Ovary (tissue), 7 donors: ENCODE measurements at regions not wholly inside any gene's neighbourhood (a gene's known extent, or its start where the extent isn't known, plus 50 kb on each side); places are given as distances from the start of the nearest gene placed in this dataset.

Experiments
- DNase-seq, 5 donors: peaks; one replicate each; pipeline ENCODE4 v3.0.0-alpha.2; 2019 to 2020
- H3K27ac ChIP-seq, 2 donors: fragments of 200-600 bp; one replicate each; pipeline versions ENCODE4 v1.5.1 to v1.8.0; 2019 to 2022
- H3K27me3 ChIP-seq: fragments of 200-600 bp; one replicate; pipeline ENCODE4 v1.8.0; 2022
- H3K36me3 ChIP-seq: fragments of 200-600 bp; sonication (generic); one replicate; pipeline ENCODE4 v1.5.1; 2019
- H3K4me1 ChIP-seq: one replicate; pipeline ENCODE4 v1.8.1; 2013; ENCODE audit warnings: mild to moderate bottlenecking, moderate library complexity; ENCODE audit not compliant: insufficient read depth
- H3K4me3 ChIP-seq: fragments of 200-600 bp; sonication (generic); one replicate; pipeline ENCODE4 v1.5.1; 2017
- H3K9me3 ChIP-seq, 2 donors: fragments of 200-600 bp in 1 of 2; sonication (generic) in 1 of 2; one replicate each; pipeline versions ENCODE4 v1.5.1 to v1.8.1; 2013 to 2019; ENCODE audit warnings: mild to moderate bottlenecking in 1 of 2, moderate library complexity in 1 of 2
- EP300 ChIP-seq: sonication (generic); formaldehyde crosslinking; IDR thresholded peaks from one replicate; pipeline ENCODE4 v1.6.1; 2017; ENCODE audit warnings: antibody characterized with exemption
- POLR2A ChIP-seq: fragments of 450-650 bp; IDR thresholded peaks from one replicate; pipeline ENCODE4 v1.6.1; 2017; ENCODE audit warnings: antibody characterized with exemption, mild to moderate bottlenecking, moderate library complexity
- WGBS, 3 donors: extraction: QIAGEN DNeasy Blood & Tissue Kit in 1 of 3; methylation state at CpG; one replicate each; pipeline versions ENCODE4 v1.1.5 to v1.1.7; 2013 to 2017; 5-methylcytosine and 5-hydroxymethylcytosine counted together
- intact Hi-C, 4 donors: fragments of 100-400 bp; cut with DNase I; formaldehyde crosslinking; loops; one replicate each; pipeline versions ENCODE4 v1.11.0 to v1.15.1; 2022 to 2023
- TF ChIP-seq, protein P1 (sequence below), 3 donors: fragments of 450-650 bp in 2 of 3; fragments of 200-600 bp in 1 of 3; IDR thresholded peaks; one replicate each; pipeline versions ENCODE4 v1.5.1 to v1.8.0; 2016 to 2022; ENCODE audit warnings: antibody characterized with exemption in 3 of 3, mild to moderate bottlenecking in 1 of 3
- donor health status: DM: no; HTN: no; CAD: no; lungs with moderate emphysema.
- donor health status: DM: no; HTN: no; CAD: no.
- donor health status: Bipolar disorder and iron deficiency.
- donor health status: DM: no; HTN: no; CAD: no.
- donor health status: DM: yes; HTN: yes; CAD: no.

DNA sequence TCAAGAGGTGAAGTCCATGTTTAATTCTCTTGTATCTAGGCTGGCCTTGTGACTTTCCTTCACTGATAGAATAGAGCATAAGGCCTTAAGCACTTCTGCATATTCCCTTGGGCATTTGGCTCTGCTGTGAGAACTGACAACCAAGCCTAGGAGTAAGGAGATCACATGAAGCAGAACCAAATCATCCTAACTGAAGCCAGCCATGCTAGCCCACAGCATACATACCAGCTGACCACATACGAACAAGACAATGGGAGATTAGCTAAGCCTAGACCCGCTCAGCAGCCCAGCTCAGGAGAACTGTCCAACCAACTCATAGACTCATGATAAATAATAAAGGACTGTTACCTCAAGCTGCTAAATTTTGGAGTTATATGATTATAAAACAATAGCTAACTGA, 114.6 kb upstream of the NEK7 start:
- Histone ChIP-seq H3K4me3 (no peak overlapping the region), H3K27me3 (no peaks in the 10 kb centered on the region), H3K4me1 (no peaks in the 10 kb centered on the region), H3K27ac (no peak overlapping the region), H3K9me3 (no peaks in the 10 kb centered on the region), H3K36me3 (no peaks in the 10 kb centered on the region)
- no peak for DNase-seq
- intact Hi-C loops = no loop called here
- WGBS, 3 donors = 89 to 92% (median 92%) methylated on average over 2 of the region's 2 CpGs
- TF ChIP-seq, protein P1, sequence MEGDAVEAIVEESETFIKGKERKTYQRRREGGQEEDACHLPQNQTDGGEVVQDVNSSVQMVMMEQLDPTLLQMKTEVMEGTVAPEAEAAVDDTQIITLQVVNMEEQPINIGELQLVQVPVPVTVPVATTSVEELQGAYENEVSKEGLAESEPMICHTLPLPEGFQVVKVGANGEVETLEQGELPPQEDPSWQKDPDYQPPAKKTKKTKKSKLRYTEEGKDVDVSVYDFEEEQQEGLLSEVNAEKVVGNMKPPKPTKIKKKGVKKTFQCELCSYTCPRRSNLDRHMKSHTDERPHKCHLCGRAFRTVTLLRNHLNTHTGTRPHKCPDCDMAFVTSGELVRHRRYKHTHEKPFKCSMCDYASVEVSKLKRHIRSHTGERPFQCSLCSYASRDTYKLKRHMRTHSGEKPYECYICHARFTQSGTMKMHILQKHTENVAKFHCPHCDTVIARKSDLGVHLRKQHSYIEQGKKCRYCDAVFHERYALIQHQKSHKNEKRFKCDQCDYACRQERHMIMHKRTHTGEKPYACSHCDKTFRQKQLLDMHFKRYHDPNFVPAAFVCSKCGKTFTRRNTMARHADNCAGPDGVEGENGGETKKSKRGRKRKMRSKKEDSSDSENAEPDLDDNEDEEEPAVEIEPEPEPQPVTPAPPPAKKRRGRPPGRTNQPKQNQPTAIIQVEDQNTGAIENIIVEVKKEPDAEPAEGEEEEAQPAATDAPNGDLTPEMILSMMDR (IDR thresholded peaks at IDR 0.05) = no peak

DNA sequence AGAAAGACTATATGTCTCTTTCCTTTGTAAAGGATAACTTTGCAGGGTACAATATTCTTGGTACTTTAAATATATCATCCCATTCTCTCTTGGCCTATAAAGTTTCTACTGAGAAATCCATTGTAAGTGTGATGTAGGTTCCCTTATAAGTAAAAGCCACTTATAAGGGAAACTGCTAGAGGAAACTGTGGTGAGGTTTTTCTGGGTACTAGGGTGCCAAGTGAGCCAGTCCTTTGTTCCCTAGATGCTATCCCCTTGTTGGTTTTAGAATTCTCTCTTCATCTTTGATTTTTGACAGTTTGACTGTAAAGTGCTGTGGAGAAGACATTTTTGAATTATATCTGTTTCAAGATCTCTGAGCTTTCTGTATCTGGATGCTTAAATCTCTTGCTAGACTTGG, 108.9 kb upstream of the NEK7 start:
- no peaks in the 10 kb centered on the region for H3K4me1 ChIP-seq
- H3K27ac ChIP-seq = no peak overlapping the region
- DNase-seq = no peak
- TF ChIP-seq EP300 (no peak), POLR2A (no peak)
- TF ChIP-seq, protein P1 (IDR thresholded peaks at IDR 0.05) = no peak
- no peaks in the 10 kb centered on the region for H3K27me3 ChIP-seq
- intact Hi-C loops = no loop called here
- H3K4me3 ChIP-seq = no peak overlapping the region
- no peaks in the 10 kb centered on the region for H3K9me3 ChIP-seq
- no peaks in the 10 kb centered on the region for H3K36me3 ChIP-seq

DNA sequence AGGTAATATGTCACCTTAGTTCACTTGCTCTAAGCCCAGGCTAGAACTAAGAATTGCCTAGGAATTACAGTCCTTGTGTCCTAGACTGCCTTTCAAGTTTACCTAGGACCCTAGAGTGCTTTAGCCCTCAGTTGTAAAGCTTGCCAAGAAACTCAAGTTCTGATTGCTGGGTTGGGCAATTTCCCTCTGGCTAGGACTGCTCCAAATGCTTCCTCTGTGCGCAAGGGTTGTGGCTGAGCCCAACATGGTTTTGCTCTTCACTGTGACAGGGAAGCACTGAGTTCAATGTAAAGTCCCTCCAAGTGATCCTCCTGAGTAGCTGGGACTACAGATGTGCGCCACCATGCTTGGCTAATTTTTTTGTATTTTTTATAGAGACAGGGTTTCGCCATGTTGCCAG, 102.3 kb upstream of the NEK7 start:
- no peaks in the 10 kb centered on the region for H3K9me3 ChIP-seq
- no peaks in the 10 kb centered on the region for H3K4me1 ChIP-seq
- no peak for TF ChIP-seq POLR2A
- no peak for TF ChIP-seq EP300
- TF ChIP-seq, protein P1 (IDR thresholded peaks at IDR 0.05) = no peak
- no peak overlapping the region for H3K4me3 ChIP-seq
- no peak for DNase-seq
- no peaks in the 10 kb centered on the region for H3K36me3 ChIP-seq
- H3K27me3 ChIP-seq = no peaks in the 10 kb centered on the region
- intact Hi-C loops = no loop called here
- H3K27ac ChIP-seq = no peak overlapping the region
- 96 to 100% (median 99%) methylated on average over 3 of the region's 3 CpGs for WGBS, 3 donors

DNA sequence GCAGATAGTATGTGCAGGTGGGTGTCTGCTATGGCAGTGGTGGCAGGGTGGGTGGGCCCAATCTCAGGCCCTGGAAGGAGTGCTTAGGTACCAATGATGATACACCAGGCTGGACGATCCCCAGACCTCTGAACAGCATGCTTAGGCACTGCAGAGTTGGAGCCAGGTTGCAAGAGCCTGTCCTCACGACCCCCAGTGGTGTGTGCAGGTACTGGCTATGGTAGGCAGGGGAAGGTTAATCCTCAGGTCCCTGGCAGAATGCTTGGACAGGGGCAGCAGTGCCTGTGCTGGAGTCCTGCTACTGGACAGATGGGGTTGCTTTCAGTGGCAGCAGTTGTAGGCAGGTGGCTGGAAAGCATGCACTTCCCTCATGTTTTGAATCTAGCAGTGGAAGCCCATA, 100.5 kb upstream of the NEK7 start:
- H3K4me3 ChIP-seq = no peak overlapping the region
- no peaks in the 10 kb centered on the region for H3K4me1 ChIP-seq
- no peaks in the 10 kb centered on the region for H3K27me3 ChIP-seq
- WGBS, 3 donors = 30 to 57% (median 50%) methylated on average over 2 of the region's 2 CpGs
- H3K27ac ChIP-seq = no peak overlapping the region
- intact Hi-C loops = no loop called here
- TF ChIP-seq POLR2A (no peak), EP300 (no peak)
- TF ChIP-seq, protein P1 (IDR thresholded peaks at IDR 0.05) = no peak
- H3K36me3 ChIP-seq = no peaks in the 10 kb centered on the region
- no peaks in the 10 kb centered on the region for H3K9me3 ChIP-seq
- no peak for DNase-seq

DNA sequence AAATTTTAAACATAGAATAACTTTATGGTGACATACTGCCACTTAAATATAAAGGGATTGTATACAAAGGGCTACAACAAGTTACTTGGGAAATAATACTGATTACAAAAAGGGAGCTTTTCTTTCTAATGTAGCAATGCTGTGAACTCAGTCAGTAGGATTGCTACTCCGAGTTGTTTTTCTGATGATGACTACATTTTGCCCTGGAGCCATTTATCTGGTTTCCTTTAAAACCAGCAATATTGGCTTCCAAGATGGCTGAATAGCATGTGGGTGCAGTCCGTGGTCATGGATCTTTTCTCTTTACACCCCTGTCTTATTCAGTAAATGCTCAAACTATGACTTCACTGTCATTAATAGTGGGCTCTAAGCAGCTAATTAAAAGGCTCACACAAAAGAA, 92.6 kb upstream of the NEK7 start:
- Histone ChIP-seq H3K4me1 (no peaks in the 10 kb centered on the region), H3K4me3 (no peak overlapping the region), H3K27me3 (no peaks in the 10 kb centered on the region), H3K9me3 (no peaks in the 10 kb centered on the region), H3K36me3 (no peaks in the 10 kb centered on the region), H3K27ac (no peak overlapping the region)
- intact Hi-C loops = no loop called here
- 85 to 94% (median 91%) methylated on average over 2 of the region's 2 CpGs for WGBS, 3 donors
- TF ChIP-seq, protein P1 (IDR thresholded peaks at IDR 0.05) = no peak
- no peak for TF ChIP-seq POLR2A
- TF ChIP-seq EP300 = no peak
- DNase-seq = no peak
